OCI-LY3 (cell line): ENCODE measurements at regions not wholly inside any gene's neighbourhood (a gene's known extent, or its start where the extent isn't known, plus 50 kb on each side); places are given as distances from the start of the nearest gene placed in this dataset.

ENCODE experiments used
- EZH2phosphoT487 ChIP-seq: fragments of 200-600 bp; shearing (Covaris generic); IDR thresholded peaks from 2 replicates; pipeline ENCODE4 v1.6.1; 2018; ENCODE audit warnings: antibody characterized with exemption, mixed run types, low read depth
- TF ChIP-seq, protein P1 (sequence below): fragments of 200-600, 300-600 bp; sonication (generic); IDR thresholded peaks from 2 replicates; pipeline ENCODE4 v1.5.1; 2014; ENCODE audit warnings: antibody characterized with exemption, low read length, low read depth

GRCh38 chr16:80323187-80323807, 217.5 kb upstream of the DYNLRB2 start:
- TF ChIP-seq, protein P1, sequence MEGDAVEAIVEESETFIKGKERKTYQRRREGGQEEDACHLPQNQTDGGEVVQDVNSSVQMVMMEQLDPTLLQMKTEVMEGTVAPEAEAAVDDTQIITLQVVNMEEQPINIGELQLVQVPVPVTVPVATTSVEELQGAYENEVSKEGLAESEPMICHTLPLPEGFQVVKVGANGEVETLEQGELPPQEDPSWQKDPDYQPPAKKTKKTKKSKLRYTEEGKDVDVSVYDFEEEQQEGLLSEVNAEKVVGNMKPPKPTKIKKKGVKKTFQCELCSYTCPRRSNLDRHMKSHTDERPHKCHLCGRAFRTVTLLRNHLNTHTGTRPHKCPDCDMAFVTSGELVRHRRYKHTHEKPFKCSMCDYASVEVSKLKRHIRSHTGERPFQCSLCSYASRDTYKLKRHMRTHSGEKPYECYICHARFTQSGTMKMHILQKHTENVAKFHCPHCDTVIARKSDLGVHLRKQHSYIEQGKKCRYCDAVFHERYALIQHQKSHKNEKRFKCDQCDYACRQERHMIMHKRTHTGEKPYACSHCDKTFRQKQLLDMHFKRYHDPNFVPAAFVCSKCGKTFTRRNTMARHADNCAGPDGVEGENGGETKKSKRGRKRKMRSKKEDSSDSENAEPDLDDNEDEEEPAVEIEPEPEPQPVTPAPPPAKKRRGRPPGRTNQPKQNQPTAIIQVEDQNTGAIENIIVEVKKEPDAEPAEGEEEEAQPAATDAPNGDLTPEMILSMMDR: no peak
- no peak for TF ChIP-seq EZH2phosphoT487
